CD1c-positive myeloid dendritic cell (primary cell): ENCODE measurements at regions not wholly inside any gene's neighbourhood (a gene's known extent, or its start where the extent isn't known, plus 50 kb on each side); places are given as distances from the start of the nearest gene placed in this dataset.
"Not testable (repeated sequence)": the region's sequence is repeated elsewhere in the genome, so short reads cannot be mapped to it uniquely, and the experiment has no call there.

Source experiments
- DNase-seq: peaks from one replicate; pipeline ENCODE4 v3.0.0-alpha.2; 2016; ENCODE audit errors: extremely low spot score

DNA sequence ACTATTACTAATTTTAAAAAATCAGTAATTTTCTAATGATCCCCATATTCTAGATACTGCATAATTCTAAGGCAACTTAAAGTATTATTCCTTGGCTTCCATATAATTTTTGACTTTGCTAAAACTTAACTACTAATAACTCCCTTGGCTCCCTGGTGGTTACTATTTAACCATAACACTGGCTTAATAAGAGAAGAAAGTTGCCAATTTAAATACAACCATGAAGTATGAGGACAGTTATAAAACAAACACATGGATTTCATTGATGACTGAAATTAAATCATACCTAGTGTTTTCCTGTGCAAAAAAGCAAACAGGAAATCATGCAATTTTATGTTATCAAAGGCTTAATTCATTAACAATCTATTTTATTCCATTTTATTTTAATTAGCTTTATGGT, 1073.9 kb downstream of the GRM8 start:
- no peak for DNase-seq

DNA sequence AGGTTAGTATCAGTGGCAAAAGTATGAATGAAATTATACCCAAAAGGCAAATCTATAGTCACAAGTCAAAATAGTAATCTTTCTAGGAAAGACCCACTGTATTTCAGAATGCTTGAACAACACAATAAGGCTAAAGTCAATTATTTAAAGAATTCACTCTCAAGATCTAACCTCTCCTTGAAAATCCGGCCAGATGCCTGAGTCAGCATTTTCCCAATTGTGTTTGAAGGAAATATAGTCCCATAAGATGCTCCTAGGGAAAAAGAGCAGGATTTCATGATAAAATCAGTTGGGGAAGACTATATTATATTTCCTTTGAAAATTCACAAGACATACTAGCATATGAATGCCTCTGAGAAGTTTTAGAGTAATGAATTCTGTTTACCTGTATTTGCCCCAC, 1075.0 kb downstream of the GRM8 start:
- DNase-seq = no peak

DNA sequence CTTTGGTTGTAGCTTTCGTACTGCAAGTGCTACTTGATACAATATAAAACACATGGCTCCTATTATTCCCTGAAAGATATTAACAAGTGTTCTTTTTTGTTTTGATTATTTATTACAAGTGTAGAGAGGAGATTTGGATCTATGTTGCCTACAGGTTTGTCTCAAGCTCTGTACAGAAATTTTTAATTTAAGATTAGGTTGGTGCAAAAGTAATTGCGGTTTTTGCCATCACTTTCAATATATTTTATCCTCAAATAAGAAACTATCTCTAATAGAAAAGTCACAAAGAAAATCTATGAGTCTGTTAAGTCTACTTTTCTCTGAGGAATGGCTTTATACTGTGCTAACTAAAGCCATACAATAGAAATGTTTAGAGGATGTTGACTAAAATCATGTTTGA, 1086.1 kb downstream of the GRM8 start:
- DNase-seq = no peak

DNA sequence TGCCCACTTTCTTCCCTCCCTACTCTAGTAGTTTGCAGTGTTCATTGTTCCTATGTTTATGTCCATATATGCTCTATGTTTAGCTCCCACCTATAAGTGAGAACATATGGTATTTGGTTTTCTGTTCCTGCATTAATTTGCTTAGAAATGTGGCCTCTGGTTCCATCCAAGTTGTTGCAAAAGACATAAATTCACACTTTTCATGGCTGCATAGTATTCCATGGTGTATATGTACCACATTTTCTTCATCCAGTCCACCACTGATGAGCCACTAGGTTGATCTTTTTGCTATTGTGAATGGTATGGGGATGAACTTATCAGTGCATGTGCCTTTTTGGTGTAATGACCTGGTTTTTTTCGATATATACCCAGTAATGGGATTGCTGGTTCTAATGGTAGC, 1089.1 kb downstream of the GRM8 start:
- no peak for DNase-seq

DNA sequence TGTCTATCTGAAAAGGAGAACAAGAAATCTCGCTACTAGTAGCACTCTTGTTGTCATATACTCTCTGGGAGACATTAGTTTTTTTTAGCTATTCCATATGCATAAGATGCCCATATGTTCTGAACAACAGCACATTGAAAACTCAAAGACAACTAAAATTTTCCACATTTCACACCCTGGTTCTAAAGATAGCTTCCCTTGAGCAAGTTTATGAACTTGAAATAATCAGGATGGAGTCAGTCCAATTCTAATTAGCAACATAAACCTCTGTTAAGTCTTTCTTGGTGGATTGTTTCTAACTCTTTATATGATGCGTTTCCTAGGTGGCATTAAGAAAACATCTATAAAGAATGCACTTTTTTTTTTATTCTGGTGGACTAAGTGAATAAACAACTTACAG, 1095.3 kb downstream of the GRM8 start:
- DNase-seq = no peak

DNA sequence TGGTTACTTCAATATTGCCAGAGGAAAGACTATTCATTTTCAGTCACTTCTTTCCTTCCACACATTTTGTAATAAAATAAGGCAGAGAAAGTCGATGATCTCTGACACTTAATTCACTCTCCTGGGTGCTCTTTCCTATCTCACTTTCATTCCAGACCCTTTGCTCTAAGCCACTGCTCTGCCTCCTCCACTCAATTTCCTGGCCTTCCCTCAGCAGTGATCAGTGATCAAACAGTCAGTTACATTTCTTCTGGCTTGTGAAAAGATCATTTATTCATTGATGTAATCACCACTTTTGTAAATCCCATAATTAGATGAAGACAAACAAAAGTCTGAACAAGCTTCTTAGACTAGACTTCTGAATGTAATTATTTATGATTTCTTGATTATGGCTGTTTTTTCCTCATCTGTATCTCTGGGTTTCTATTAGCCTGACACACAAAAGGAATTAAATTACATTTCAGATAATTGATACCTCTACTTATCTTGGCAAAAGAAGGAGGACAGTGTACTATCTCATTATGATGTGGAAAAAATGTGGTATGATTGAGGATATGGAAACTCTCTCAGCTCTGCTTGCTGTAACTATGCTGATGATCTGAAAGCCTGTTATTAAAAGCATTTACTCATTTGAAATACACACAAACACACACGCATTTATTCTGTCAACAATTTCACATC, 1102.3 kb downstream of the GRM8 start:
- no peak for DNase-seq

DNA sequence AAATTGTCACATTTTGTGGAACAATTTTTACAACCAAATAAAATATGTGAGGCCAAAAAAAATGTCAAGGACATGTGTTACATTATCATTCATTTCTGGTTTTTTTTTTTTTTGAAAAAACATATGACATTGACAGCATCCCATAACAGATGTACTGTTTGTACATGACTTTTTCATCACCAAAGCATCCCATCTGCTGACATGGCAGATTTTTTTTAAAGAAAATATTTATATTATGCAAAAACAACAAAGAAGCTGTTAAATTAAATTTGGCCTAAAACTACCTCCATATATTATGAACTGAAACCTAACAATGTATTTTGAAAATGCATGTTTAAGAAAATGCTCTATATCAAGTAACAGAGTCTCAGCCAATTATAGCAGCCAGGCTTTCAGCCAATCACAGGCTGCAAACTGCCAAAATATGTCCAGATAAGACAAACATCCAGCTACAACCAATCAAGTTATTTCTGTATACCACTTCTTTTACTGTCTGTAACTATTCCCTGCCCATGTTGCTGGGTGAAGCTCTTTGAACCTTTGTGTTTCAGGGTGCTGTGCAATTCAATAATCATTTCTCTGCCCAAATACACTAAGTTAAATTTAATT, 1111.8 kb downstream of the GRM8 start:
- no peak for DNase-seq

DNA sequence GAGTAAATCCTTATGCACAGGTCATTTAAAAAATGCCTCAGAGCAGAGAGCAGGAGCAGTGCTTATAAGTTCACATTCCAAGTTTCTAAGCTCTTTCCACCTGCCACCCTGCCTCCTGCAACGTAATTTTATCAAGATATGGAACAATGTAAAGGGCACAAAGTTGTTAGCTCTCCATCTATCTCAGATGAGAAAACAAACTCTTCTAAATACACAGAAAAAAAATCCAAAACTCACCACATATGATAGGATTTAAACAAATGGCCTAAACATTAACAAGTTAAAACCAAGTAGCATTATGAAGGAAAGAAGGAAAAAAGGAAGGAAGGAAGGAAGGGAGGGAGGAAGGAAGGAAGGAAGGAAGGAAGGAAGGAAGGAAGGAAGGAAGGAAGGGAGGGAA, 1132.8 kb downstream of the GRM8 start:
- no peak for DNase-seq

DNA sequence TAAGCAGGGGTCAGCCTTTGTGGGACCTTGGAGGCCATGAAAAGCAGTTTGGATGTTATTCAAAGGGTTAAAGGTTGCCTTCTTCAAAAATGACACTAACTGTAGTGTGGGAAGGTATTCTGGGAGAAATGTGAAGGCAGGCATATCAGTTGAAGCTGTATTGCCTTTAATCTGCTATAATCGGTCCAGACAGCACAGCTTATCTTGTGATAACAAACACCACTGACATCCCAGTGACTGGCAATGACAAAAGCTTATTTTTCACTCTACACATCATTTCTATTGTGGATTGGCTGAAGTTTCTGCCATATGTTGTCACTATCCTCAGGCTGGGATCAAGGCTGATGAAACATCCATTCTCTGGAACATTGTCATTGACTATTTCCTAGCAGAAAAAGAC, 1149.2 kb downstream of the GRM8 start:
- DNase-seq = no peak

DNA sequence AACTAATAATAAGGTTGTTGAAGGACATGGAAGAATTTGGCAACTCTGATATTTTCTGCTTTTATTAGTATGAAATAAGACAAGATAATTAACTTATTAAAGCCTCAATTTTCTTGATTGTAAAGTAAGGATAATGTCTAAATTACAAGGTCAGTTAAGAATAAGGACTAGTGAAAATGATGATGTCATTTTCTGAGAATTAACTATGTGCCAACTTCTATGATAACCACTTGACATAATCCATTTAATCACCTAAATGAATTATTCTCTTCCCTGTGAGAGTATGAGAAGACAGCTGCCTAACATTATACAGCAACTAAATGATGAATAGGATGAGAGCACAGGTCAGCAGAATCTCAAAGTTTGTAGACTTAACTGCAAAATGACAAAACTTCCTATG, 1153.4 kb upstream of the POT1 start:
- no peak for DNase-seq

DNA sequence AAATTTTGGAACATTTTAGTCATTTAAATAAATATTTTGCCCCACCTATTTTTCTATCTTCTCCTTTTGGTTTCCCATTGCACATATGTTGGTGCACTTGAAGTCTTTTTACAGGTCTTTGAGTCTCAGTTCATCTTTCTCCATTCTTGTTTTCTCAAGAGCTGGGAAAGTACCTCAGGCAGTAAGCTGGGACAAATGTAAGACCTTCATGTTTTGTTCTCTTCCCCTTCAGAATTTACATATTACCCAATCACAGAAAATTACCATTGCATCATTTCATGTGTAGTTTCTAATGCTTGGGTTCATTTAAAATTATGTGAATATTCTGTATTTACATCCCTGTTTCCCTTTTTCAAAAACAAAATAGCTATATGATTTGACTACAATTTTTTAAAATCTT, 1150.0 kb upstream of the POT1 start:
- DNase-seq = no peak

DNA sequence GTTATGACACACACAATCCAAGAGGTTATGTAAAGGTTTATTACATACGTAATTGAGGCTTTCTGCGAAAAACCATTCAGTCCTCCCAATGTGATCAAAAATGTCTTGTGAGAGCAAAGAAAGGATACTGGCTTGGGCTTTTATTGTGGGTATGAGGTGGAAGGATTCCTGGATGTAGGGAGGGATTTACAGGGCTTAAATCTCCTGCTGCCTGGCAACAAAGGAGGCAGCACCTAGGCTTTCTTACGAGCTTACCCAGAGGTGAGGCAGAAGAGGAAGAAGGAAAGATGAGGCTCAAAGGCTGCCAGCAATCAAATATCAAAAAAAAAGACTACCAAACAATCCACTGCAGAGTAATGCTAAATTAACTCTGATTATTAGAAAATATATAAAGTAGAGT, 1149.5 kb upstream of the POT1 start:
- no peak for DNase-seq

DNA sequence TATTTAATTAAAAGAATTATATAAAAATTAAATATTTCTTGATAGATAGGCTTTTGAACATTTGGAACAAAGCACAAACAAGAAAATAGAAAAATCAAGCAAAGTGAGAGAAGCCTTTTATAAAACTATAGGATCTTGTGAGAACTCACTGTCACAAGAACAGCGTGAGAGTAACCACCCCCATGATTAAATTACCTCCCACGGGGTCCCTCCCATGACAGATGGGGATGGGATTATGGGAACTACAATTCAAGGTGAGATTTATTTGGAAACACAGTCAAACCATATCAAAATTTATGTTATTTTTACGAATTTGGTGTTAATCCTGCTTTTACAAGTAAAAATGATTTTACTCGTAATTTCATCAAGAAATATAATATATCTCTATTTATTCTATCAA, 1136.1 kb upstream of the POT1 start:
- no peak for DNase-seq

DNA sequence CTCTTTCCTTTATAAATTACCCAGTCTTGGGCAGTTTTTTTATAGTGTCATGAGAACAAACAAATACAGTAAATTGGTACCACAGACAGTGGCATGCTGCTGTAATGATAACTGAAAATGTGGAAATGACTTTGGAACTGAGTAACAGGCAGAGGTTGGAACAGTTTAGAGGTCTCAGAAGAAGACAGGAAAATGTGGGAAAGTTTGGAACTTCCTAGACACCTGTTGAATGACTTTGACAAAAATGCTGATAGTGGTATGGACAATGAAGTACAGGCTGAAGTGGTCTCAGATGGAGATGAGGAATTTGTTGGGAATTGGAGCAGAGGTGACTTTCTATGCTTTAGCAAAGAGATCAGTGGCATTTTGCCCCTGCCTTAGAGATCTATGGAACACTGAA, 1128.4 kb upstream of the POT1 start:
- DNase-seq = no peak

DNA sequence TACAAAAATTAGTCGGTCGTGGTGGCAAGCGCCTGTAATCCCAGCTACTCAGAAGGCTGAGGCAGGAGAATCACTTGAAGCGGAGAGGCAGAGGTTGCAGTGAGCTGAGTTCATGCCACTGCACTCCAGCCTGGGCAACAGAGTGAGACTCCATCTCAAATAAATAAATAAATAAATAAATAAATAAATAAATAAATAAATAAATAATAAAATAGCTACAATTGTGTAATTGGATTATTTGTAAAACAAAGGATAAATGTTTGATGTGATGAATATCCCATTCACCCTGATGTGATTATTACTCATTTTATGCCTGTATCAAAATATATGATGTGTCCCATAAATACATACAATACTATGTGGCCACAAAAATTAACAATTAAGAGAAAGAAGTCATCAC, 1127.0 kb upstream of the POT1 start:
- DNase-seq = not testable (repeated sequence)

DNA sequence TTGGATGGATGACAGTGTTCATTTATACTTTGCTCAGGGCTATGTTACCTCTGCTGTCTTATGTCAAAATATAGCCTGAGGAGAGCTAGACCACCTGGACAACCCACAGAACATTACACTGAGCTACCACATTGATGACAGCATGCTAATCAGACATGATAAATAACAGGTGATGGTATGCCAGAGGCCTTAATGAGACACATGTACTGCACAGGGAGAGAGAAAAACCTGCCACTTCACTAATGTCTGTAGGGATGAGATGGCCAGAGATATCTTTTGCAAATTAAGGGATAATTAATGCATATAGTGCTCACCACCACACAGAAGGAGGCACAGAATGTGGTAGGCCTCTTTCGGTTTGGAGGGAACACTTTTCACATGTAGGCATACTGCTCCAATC, 1122.6 kb upstream of the POT1 start:
- DNase-seq = no peak

DNA sequence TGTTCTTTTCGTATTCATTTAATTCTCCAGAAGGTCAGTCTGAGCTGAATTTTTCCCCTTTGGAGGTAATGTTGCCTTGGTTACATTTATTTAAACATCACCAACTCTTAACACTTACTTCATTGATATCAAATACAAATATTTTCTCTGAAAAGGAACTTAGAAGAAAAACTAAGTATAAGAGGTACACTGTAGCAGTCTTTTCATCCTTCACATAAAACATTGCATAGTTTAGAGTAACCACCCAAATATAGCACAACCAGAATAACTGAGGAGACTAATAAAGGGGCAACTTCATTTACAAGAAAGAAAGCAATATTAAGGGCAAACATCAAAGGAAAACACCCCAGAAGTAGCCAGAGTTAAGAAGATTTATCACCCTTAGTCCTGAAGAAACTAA, 1115.0 kb upstream of the POT1 start:
- DNase-seq = no peak

DNA sequence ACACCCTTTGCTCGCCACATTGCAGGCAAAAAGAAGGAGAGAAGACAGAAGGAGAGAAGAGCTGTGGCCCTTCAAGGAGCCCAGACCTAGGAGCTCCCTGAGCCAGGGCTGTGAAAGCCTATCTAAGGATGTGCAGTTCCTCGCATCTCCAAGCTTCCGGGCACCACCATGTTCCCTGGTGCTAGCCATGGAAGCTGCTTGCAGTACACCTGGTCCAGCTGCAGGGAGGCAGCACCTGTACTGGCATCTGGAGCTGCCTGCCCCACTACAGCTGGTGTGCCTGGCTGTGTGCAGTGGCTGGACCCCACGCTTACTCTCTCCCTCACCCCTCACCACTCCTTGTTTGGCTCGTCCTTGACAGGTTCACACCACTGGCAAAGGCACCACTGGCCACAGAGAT, 1111.8 kb upstream of the POT1 start:
- DNase-seq = no peak

DNA sequence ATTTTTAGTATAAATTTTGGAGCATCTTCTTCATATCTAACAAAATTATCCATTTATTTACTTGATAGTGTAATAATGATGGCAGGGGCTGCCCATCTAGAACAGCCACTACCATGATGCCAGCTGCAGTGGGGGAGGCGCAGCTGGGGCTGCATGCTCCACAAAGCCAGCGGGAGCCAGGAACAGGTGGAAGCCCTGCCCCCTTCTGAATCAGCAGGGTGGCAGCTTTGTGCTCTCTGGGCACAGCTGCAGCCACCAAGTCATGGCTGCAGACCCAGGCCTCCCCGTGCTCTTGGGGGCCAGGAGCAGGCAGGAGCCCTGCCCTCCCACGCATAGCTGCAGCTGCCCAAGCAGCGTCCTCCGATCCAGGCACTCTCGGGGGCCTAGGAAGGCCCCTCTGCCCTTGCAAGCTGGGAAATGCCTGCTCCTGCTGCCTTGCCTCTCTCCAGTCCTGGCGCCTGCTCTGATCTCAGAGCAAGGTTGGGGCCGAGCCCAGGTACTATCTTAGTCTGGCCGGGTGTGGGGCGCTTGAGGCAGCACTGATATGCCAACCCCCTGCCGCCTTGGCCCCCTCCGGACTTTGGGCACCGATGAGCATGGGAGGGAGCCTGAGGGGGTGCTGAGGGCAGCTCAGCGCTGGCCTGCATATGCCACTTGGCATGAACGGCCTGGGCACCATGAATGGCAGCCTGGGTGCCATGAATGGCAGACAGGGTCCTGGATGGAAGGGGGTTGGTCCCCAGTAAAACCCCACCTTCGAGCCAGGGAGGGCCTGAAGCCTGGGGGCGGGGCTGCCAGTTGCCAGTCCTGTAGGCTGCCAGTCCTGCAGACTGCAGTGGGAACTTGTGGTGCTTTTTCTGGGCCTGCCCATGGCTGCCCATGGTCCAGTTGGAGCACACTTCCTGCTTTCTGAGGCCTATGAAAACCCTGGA, 1110.8 kb upstream of the POT1 start:
- DNase-seq = no peak

DNA sequence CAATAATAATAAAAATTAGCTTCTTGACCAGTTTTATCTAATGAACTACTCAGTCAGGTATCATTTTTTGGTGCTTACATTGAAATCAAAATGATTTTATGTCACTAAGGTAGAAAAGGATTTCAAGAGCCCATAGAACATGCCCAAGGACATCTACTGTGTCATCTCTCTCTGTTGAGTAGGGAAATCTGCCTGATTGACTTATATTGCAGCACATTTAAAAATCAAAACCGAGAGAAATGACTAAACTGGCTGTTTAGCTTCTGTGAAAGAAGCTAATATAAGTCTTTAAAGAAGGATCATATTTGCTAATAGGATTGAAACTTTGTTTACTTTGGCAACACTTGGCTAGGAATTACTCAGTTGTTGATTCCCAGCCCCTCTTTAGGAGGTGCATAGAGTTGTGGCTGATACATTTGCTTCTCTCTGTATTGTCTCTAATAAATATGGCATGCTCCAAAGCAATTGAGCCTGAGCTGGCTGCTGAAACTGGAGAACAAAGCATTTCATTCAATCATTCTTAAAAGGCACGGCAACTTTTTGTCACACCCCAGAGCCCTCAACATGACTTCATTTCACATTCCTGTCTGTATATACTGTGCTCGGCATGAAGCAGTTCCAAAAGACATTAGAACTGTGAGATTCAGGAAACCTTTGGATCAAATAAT, 1096.9 kb upstream of the POT1 start:
- DNase-seq = no peak

DNA sequence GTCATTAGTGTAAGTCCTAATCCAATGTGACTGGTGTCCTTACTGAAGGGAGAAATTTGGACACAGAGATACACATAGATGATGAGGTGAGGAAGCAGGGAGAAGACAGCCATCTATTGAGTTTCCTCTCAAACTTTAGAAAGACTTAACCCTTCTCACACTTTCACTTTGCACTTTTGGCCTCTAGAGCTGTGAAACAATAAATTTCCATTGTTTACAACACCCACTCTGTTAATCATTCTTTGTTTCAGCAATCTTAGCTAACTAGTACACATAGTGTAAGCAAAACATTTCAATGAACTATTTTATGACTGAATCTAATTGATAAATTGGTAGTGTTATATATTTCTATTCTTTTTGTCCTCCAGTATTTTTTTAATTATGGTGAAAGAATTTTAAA, 1092.8 kb upstream of the POT1 start:
- no peak for DNase-seq

DNA sequence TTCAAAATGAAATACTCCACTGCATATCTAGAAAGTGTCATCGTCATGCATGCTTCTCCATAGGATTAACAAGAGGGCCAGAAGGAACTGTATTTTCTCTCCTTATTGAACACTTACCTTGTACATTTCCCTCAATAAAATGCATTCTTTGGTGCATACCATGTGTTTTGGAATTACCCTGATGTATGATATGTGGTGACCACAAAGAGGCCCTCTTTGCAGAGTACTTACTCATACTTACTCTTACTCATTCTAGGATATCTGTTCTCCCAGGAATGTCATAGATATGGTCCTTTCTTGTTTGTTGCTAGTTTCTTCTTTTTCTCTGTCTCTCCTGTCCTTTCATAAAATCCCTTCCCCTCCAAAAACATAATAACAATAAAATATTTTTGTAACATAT, 1087.1 kb upstream of the POT1 start:
- no peak for DNase-seq
